Keratinocyte (primary cell): ENCODE measurements at regions not wholly inside any gene's neighbourhood (a gene's known extent, or its start where the extent isn't known, plus 50 kb on each side); places are given as distances from the start of the nearest gene placed in this dataset.

ENCODE experiments used
- EZH2 ChIP-seq: IDR thresholded peaks from one replicate; pipeline ENCODE4 v1.6.1; 2012; ENCODE audit warnings: inconsistent platforms, mild to moderate bottlenecking, low read length, moderate library complexity
- TF ChIP-seq, protein P1 (sequence below), 3 experiments: IDR thresholded peaks in 1 of 3; conservative IDR thresholded peaks in 1 of 3; optimal IDR thresholded peaks in 1 of 3; 2 replicates in 2 of 3; 3 replicates in 1 of 3; pipeline versions ENCODE3 to v1.5.1; 2011; ENCODE audit warnings: low read length in 3 of 3, mild to moderate bottlenecking in 3 of 3, moderate library complexity in 2 of 3, control low read depth in 1 of 3, inconsistent platforms in 1 of 3; ENCODE audit not compliant: insufficient read depth in 2 of 3; ENCODE audit errors: extremely low read depth in 1 of 3

DNA sequence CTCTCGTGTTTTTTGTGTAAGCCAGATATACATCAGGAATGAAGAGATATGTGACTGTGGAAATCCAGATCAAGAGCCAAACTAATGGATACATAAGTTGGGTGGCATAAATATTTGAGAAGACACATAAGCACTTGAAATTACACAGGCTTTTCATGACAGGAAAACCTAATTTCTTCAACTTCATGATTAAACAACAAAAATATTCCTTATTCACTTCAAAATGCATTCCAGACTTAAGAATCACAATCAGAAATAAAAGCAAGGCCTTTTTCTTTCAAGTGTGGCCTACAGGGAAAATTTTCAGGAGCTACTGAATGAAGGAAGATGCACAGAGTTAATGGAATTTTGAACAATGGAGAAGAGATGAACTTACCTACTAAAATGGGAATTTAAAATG, 515.6 kb downstream of the FOXG1 start:
- TF ChIP-seq, protein P1, sequence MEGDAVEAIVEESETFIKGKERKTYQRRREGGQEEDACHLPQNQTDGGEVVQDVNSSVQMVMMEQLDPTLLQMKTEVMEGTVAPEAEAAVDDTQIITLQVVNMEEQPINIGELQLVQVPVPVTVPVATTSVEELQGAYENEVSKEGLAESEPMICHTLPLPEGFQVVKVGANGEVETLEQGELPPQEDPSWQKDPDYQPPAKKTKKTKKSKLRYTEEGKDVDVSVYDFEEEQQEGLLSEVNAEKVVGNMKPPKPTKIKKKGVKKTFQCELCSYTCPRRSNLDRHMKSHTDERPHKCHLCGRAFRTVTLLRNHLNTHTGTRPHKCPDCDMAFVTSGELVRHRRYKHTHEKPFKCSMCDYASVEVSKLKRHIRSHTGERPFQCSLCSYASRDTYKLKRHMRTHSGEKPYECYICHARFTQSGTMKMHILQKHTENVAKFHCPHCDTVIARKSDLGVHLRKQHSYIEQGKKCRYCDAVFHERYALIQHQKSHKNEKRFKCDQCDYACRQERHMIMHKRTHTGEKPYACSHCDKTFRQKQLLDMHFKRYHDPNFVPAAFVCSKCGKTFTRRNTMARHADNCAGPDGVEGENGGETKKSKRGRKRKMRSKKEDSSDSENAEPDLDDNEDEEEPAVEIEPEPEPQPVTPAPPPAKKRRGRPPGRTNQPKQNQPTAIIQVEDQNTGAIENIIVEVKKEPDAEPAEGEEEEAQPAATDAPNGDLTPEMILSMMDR (optimal IDR thresholded peaks at IDR 0.05 in 1 of 3, IDR thresholded peaks at IDR 0.05 in 1 of 3, conservative IDR thresholded peaks at IDR 0.05 in 1 of 3; ENCODE audit: extremely low read depth in 1 of 3, insufficient read depth in 2 of 3, low read length in 3 of 3): no peak
- no peak for TF ChIP-seq EZH2
